Gastrocnemius medialis (tissue), 4 donors: ENCODE measurements at regions not wholly inside any gene's neighbourhood (a gene's known extent, or its start where the extent isn't known, plus 50 kb on each side); places are given as distances from the start of the nearest gene placed in this dataset.

Experiments used
- ATAC-seq, 2 donors: fragments of 150-250 bp; one replicate each; pipeline ENCODE4 v1.9.1; 2016
- DNase-seq, 2 donors: peaks; one replicate each; pipeline ENCODE4 v3.0.0-alpha.2; 2019
- H3K27ac ChIP-seq, 4 donors: fragments of 200-600 bp; sonication (generic); 1 replicate in 1 of 4; 2 replicates in 3 of 4; pipeline ENCODE4 v1.5.1; 2016 to 2018; ENCODE audit warnings: mild to moderate bottlenecking in 2 of 4, moderate library complexity in 1 of 4
- H3K27me3 ChIP-seq, 3 donors: fragments of 200-600 bp; sonication (generic) in 2 of 3; 1 replicate in 1 of 3; 2 replicates in 2 of 3; pipeline versions ENCODE4 v1.5.1 to v1.6.0; 2016 to 2019; ENCODE audit warnings: mild to moderate bottlenecking in 1 of 3, moderate library complexity in 1 of 3
- H3K36me3 ChIP-seq, 2 donors: fragments of 200-600 bp; sonication (generic) in 1 of 2; one replicate each; pipeline ENCODE4 v1.5.1; 2017 to 2018
- H3K4me1 ChIP-seq, 2 donors: fragments of 200-600 bp; sonication (generic) in 1 of 2; one replicate each; pipeline ENCODE4 v1.5.1; 2016 to 2017; ENCODE audit warnings: mild to moderate bottlenecking in 2 of 2
- H3K4me3 ChIP-seq, 4 donors: fragments of 200-600 bp; sonication (generic) in 3 of 4; 1 replicate in 1 of 4; 2 replicates in 3 of 4; pipeline ENCODE4 v1.5.1; 2016 to 2019; ENCODE audit warnings: mild to moderate bottlenecking in 2 of 4
- H3K9me3 ChIP-seq, 3 donors: fragments of 200-600 bp; sonication (generic) in 2 of 3; 1 replicate in 1 of 3; 2 replicates in 2 of 3; pipeline ENCODE4 v1.5.1; 2016 to 2019
- POLR2A ChIP-seq, 2 donors: fragments of 450-650 bp; IDR thresholded peaks; one replicate each; pipeline ENCODE4 v1.6.1; 2017; ENCODE audit warnings: antibody characterized with exemption in 2 of 2, mild to moderate bottlenecking in 2 of 2, moderate library complexity in 2 of 2
- in situ Hi-C, 4 donors: fragments of 200-750 bp; cut with MboI; loops; one replicate each; pipeline versions ENCODE4 v1.15.0 to v1.8.0; 2017; ENCODE audit warnings: low sequenced_read_pairs in 4 of 4
- intact Hi-C: fragments of 100-400 bp; cut with DNase I; formaldehyde crosslinking; loops from one replicate; pipeline ENCODE4 v1.15.1; 2023; ENCODE audit warnings: low total_unique reads
- TF ChIP-seq, protein P1 (sequence below), 5 experiments: fragments of 450-650 bp in 3 of 5; fragments of 200-600 bp in 2 of 5; sonication (generic) in 2 of 5; IDR thresholded peaks in 4 of 5; conservative IDR thresholded peaks in 1 of 5; 1 replicate in 4 of 5; 2 replicates in 1 of 5; pipeline ENCODE4 v1.5.1; 2016 to 2019; ENCODE audit warnings: antibody characterized with exemption in 5 of 5, mild to moderate bottlenecking in 3 of 5, moderate library complexity in 3 of 5

DNA sequence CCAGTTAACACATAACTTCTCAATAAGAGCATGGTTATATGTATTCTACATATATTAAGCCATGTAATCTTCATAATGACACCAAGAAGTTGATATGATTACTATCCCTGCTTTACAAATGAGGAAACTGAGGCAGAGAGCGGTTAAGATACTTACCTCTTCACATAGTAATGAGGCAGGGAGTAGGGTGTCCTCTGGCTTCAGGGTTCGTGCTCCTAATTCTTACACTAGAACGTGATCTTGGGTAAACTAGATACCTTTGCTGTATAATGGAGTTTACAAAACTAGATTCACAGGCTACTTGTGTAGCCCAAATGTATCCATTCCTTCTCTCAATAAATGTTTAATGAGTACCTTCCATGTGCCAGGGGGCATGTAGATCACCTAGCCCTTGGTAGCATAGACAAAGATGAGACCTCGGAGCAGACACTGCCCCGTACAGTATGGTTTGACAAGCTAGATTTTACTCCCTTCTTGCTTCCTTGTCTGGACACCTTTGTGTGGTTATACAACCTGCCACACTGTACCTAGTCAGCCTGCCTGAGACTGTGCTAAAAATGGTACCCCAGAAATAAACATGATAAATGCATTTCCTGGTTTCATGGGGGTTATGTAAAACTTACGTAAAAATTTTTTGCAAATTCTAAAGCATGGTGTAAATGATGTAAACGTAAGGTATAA is 991.8 kb downstream of the VRK1 start:
- Histone ChIP-seq H3K9me3 (no peaks in the 10 kb centered on the region), H3K27me3 (no peaks in the 10 kb centered on the region), H3K4me3 (no peak overlapping the region), H3K27ac (no peak overlapping the region), H3K36me3 (no peaks in the 10 kb centered on the region), H3K4me1 (no peaks in the 10 kb centered on the region)
- DNase-seq (no peak), ATAC-seq (no peak)
- TF ChIP-seq, protein P1, sequence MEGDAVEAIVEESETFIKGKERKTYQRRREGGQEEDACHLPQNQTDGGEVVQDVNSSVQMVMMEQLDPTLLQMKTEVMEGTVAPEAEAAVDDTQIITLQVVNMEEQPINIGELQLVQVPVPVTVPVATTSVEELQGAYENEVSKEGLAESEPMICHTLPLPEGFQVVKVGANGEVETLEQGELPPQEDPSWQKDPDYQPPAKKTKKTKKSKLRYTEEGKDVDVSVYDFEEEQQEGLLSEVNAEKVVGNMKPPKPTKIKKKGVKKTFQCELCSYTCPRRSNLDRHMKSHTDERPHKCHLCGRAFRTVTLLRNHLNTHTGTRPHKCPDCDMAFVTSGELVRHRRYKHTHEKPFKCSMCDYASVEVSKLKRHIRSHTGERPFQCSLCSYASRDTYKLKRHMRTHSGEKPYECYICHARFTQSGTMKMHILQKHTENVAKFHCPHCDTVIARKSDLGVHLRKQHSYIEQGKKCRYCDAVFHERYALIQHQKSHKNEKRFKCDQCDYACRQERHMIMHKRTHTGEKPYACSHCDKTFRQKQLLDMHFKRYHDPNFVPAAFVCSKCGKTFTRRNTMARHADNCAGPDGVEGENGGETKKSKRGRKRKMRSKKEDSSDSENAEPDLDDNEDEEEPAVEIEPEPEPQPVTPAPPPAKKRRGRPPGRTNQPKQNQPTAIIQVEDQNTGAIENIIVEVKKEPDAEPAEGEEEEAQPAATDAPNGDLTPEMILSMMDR (IDR thresholded peaks at IDR 0.05 in 4 of 5, conservative IDR thresholded peaks at IDR 0.05 in 1 of 5): no peak
- no peak for TF ChIP-seq POLR2A (IDR thresholded peaks at IDR 0.05)
- intact Hi-C loops: no loop called here
- in situ Hi-C loops: no loop called here

DNA sequence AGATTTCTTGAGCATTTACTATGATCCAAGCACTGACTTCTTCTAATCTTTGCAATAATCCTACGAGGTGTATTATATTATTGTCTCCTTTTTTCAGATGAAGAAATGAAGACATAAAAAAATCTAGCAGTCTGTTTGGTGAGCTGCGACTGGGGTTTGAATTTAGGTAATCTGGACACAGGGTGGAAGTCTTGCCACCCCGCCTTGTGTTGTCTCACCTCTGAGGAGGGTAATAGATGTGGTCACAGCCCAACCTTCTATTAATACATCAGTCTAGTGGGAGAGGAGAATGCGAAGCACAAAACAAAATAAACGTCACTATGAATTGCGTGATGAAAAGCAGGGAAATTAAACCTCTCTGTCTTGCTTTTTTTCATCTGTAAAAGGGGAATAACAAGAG is 993.9 kb downstream of the VRK1 start:
- Histone ChIP-seq H3K36me3 (no peaks in the 10 kb centered on the region), H3K27me3 (no peaks in the 10 kb centered on the region), H3K27ac (no peak overlapping the region), H3K4me3 (no peak overlapping the region), H3K9me3 (no peaks in the 10 kb centered on the region), H3K4me1 (no peaks in the 10 kb centered on the region)
- DNase-seq (no peak), ATAC-seq (no peak)
- intact Hi-C loops: no loop called here
- TF ChIP-seq, protein P1 (IDR thresholded peaks at IDR 0.05 in 4 of 5, conservative IDR thresholded peaks at IDR 0.05 in 1 of 5): no peak
- TF ChIP-seq POLR2A (IDR thresholded peaks at IDR 0.05): no peak
- in situ Hi-C loops: no loop called here

DNA sequence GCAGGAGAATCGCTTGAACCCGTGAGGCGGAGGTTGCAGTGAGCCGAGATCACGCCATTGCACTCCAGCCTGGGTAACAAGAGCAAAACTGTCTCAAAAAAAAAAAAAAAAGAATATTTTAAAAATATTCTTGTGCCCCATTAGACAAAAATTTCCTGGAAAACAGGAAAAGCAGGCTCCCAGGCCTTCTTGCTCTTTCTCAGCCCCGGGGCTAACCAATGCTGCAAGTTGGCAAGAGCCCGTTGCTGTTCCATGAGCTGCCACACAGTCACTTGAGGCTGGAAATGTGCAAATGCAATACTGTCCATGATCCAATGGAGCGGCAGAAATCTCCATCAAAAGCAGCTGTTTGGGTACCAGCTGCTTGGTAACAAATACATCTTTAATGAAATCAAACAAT is 994.7 kb downstream of the VRK1 start:
- in situ Hi-C loops: no loop called here
- Histone ChIP-seq H3K27me3 (no peaks in the 10 kb centered on the region), H3K4me3 (no peak overlapping the region), H3K9me3 (no peaks in the 10 kb centered on the region), H3K36me3 (no peaks in the 10 kb centered on the region), H3K27ac (no peak overlapping the region), H3K4me1 (no peaks in the 10 kb centered on the region)
- DNase-seq (no peak), ATAC-seq (no peak)
- no peak for TF ChIP-seq POLR2A (IDR thresholded peaks at IDR 0.05)
- TF ChIP-seq, protein P1 (IDR thresholded peaks at IDR 0.05 in 4 of 5, conservative IDR thresholded peaks at IDR 0.05 in 1 of 5): no peak
- intact Hi-C loops: no loop called here

DNA sequence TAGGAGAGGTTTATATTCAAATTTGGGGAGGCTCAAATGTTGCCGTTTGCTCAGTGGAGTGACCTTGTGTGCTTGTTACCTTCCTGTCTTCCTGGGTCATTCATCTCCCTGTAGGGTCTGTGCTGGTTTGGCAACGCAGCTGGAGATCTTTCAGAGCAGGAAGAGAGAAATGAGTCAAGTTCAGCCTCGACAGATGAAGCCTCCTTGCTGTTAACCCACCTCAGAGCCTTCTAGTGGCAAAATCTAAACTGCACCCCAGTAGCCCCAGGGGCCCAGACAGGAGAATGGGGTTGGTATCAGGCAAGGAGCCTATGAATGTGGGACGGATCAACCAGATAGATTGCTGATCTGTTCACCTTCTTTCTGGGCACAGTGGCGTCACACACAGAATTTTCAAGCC is 999.3 kb downstream of the VRK1 start:
- no peak for ATAC-seq
- TF ChIP-seq, protein P1 (IDR thresholded peaks at IDR 0.05 in 4 of 5, conservative IDR thresholded peaks at IDR 0.05 in 1 of 5): no peak
- no peak for TF ChIP-seq POLR2A (IDR thresholded peaks at IDR 0.05)
- intact Hi-C loops: no loop called here
- Histone ChIP-seq H3K9me3 (no peaks in the 10 kb centered on the region), H3K27me3 (no peaks in the 10 kb centered on the region), H3K36me3 (no peaks in the 10 kb centered on the region), H3K4me3 (no peak overlapping the region), H3K4me1 (no peaks in the 10 kb centered on the region), H3K27ac (no peak overlapping the region)
- in situ Hi-C loops: no loop called here
- no peak for DNase-seq

DNA sequence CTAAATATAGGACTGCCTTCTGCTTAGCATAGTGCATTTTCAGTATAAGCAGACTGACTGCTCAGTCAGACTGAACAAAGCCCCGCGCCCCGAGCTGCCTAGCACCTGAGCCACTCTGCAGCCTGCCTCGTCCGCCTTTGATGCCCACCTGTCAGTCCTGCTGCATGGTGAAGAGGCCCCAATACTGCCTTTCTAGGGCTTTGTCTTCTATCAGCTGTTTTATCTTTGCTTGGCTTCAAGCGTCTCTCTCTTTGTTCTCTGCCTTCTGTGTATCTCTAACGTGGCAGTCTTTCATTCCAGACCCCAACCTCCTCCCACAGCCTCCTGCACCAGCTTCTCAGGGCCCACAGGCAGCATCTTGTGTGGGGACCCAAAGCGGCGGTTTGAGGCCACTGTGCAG is 1001.0 kb downstream of the VRK1 start:
- ATAC-seq (no peak), DNase-seq (no peak)
- Histone ChIP-seq H3K9me3 (no peaks in the 10 kb centered on the region), H3K36me3 (no peaks in the 10 kb centered on the region), H3K4me1 (no peaks in the 10 kb centered on the region), H3K27me3 (no peaks in the 10 kb centered on the region), H3K4me3 (no peak overlapping the region), H3K27ac (no peak overlapping the region)
- TF ChIP-seq POLR2A (IDR thresholded peaks at IDR 0.05): no peak
- TF ChIP-seq, protein P1 (IDR thresholded peaks at IDR 0.05 in 4 of 5, conservative IDR thresholded peaks at IDR 0.05 in 1 of 5): no peak
- in situ Hi-C loops: no loop called here
- intact Hi-C loops: no loop called here
